GM06990 (cell line): ENCODE measurements at regions not wholly inside any gene's neighbourhood (a gene's known extent, or its start where the extent isn't known, plus 50 kb on each side); places are given as distances from the start of the nearest gene placed in this dataset.

Source experiments
- DNase-seq: peaks from one replicate; pipeline ENCODE4 v3.0.0-alpha.2; 2011; ENCODE audit not compliant: insufficient read length; ENCODE audit errors: extremely low read depth
- H3K27me3 ChIP-seq: replicated peaks from 2 replicates; pipeline ENCODE4 v1.6.0; 2011; ENCODE audit warnings: low read length; ENCODE audit not compliant: control insufficient read depth, insufficient read depth
- H3K36me3 ChIP-seq: 2 replicates; pipeline ENCODE4 v1.5.1; 2011; ENCODE audit warnings: low read length; ENCODE audit not compliant: control insufficient read depth, insufficient read depth
- H3K4me3 ChIP-seq: replicated peaks from 2 replicates; pipeline ENCODE4 v1.5.1; 2011; ENCODE audit warnings: low read depth, mild to moderate bottlenecking, control low read depth, low read length
- CTCF ChIP-seq: IDR thresholded peaks from 2 replicates; pipeline ENCODE4 v1.5.1; 2011; ENCODE audit warnings: low read length, control low read depth, mild to moderate bottlenecking, inconsistent platforms; ENCODE audit not compliant: insufficient read depth, poor library complexity, severe bottlenecking

DNA sequence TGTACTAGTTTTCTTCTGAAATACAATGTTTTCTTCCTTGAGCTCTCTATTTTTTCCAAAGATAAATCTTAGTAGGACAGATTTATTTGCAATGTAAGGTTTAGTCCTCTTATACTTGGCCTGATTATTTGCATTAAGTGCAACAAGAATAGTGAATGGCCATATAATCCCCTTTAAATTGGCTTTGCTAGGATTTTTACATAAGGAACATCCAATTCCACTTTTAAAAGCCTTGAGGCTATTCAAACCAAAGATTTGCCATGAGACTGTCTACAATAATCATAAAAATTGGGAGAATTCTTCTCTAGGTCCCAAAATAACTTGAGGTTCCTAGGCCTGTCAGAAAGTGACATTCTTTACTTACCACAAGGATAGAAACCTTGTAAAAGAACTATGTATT lies 128.6 kb upstream of the THSD7A start:
- TF ChIP-seq CTCF, result no peak
- Histone ChIP-seq H3K27me3 (no peaks in the 10 kb centered on the region), H3K4me3 (no peak overlapping the region), H3K36me3 (no peaks in the 10 kb centered on the region)
- no peak for DNase-seq

- no peak for DNase-seq
- TF ChIP-seq CTCF, result no peak
- no peak overlapping the region for H3K4me3 ChIP-seq
- H3K27me3 ChIP-seq, result no peaks in the 10 kb centered on the region
- no peaks in the 10 kb centered on the region for H3K36me3 ChIP-seq
Measured at GRCh38 chr7:11969643-11970042, 137.6 kb upstream of the THSD7A start.

GRCh38 chr7:11970132-11970531 lies 138.1 kb upstream of the THSD7A start:
- no peak for TF ChIP-seq CTCF

GRCh38 chr7:11985376-11985775 lies 153.4 kb upstream of the THSD7A start:
- no peak for TF ChIP-seq CTCF
- Histone ChIP-seq H3K27me3 (no peaks in the 10 kb centered on the region), H3K4me3 (no peak overlapping the region), H3K36me3 (no peaks in the 10 kb centered on the region)
- DNase-seq, result no peak

More at GRCh38 chr7:11970132-11970531, 138.1 kb upstream of the THSD7A start:
- no peaks in the 10 kb centered on the region for H3K27me3 ChIP-seq
- no peak overlapping the region for H3K4me3 ChIP-seq
- H3K36me3 ChIP-seq, result no peaks in the 10 kb centered on the region
- DNase-seq, result no peak

DNA sequence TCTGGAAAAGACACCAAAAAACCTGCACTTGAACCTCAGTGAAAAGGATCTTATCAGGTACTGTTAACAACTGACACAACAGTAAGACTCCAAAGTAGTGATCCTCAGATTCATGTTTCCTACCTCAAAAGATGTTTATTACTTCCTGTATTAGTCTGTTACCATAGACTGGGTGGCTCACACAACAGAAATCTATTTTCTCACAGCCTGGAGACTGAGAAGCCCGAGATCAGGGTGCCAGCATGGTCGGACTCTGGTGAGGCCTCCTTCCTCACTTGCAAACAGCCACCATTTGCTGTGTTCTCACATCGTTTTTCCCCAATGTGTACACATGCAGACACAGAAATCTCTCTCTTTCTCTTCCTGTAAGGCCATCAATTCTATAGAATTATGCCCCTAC lies 154.0 kb upstream of the THSD7A start:
- DNase-seq, result no peak
- TF ChIP-seq CTCF, result no peak
- Histone ChIP-seq H3K27me3 (no peaks in the 10 kb centered on the region), H3K4me3 (no peak overlapping the region), H3K36me3 (no peaks in the 10 kb centered on the region)

DNA sequence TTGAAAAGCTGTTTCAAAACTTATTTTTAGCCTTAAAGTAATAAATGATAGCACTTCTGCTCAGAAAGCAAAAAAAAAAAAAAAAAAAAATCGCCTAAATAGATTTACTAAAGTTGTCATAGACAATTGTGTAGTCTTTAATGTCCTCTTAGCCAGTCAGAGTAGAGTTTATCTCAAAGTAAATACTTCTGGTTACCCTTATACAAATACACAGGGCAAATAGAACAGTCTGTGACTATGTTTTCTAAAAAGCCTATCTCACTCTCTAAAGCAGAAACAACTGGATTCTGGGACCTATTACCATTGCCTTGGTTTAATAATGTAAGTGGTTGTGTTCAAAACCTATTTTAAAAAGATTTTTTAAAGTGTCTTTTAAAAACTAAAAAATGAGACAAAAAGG lies 156.2 kb upstream of the THSD7A start:
- TF ChIP-seq CTCF, result no peak
- no peak for DNase-seq
- Histone ChIP-seq H3K27me3 (no peaks in the 10 kb centered on the region), H3K4me3 (no peak overlapping the region), H3K36me3 (no peaks in the 10 kb centered on the region)
